ENCODE measurements at regions not wholly inside any gene's neighbourhood (a gene's known extent, or its start where the extent isn't known, plus 50 kb on each side); places are given as distances from the start of the nearest gene placed in this dataset.

DNA sequence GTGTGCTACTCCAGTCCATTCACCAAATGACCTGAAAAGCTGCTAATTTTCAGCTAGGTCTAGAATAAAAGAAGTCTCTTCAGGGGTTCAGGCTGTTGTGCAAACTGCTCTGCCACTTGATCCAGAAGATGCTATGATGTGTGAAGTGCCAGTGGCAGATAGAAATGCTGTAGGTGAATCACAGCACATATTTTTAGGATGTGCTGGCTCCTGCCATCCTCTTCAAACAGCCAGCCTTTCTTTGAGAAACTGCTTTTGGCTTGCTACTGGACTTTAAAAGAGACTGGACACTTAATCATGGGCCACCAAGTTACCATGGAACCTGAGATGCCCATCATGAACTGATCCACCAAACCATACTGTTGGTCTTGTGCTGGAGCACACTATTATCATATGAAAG lies 322.1 kb downstream of the EN1 start:
- Histone ChIP-seq H3K36me3 (ENCODE audit: insufficient read depth, low read length) (no peaks in the 10 kb centered on the region), H3K27me3 (ENCODE audit: insufficient read depth, low read length) (peaks cover 14% of the 10 kb centered on the region; the same call in 1 of the 2 replicates), H3K4me1 (ENCODE audit: control insufficient read depth, insufficient read depth, low read length, unreplicated experiment) (no peaks in the 10 kb centered on the region)

DNA sequence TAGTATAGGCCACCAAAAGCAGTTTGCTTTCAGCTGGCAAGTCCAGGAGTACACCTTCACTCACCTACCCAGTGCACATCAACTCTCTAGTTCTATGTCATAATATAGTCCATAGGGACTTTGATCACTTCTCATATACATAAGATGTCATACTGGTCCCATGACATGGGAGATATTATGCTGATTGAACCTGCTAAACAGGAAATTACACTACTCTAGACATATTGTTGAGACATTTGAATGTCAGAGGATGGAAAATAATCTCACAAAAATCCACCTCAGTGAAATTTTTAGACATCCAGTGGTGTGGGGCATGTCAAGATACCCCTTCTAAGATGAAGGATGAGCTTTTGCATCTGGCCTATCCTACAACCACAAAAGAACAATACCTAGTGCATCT lies 322.5 kb downstream of the EN1 start:
- H3K27ac ChIP-seq (ENCODE audit: low read depth, low read length), result no peak overlapping the region
- H2AFZ ChIP-seq (ENCODE audit: low read length, unreplicated experiment), result no peak overlapping the region
- no peaks in the 10 kb centered on the region for H3K79me2 ChIP-seq (ENCODE audit: control insufficient read depth, insufficient read depth, low read length, unreplicated experiment)
- H3K4me1 ChIP-seq (ENCODE audit: control insufficient read depth, insufficient read depth, low read length, unreplicated experiment), result no peaks in the 10 kb centered on the region
- H3K27me3 ChIP-seq (ENCODE audit: insufficient read depth, low read length), result peaks cover 14% of the 10 kb centered on the region; the same call in 1 of the 2 replicates
- H3K4me3 ChIP-seq (ENCODE audit: low read depth, low read length), result no peak overlapping the region
- H3K36me3 ChIP-seq (ENCODE audit: insufficient read depth, low read length), result no peaks in the 10 kb centered on the region

More for the DNA sequence above, 322.1 kb downstream of the EN1 start:
- H2AFZ ChIP-seq (ENCODE audit: low read length, unreplicated experiment), result no peak overlapping the region
- H3K4me3 ChIP-seq (ENCODE audit: low read depth, low read length), result no peak overlapping the region
- H3K79me2 ChIP-seq (ENCODE audit: control insufficient read depth, insufficient read depth, low read length, unreplicated experiment), result no peaks in the 10 kb centered on the region
- no peak overlapping the region for H3K27ac ChIP-seq (ENCODE audit: low read depth, low read length)

GRCh38 chr2:118523761-118524160 lies 323.7 kb downstream of the EN1 start:
- no peak overlapping the region for H3K4me3 ChIP-seq (ENCODE audit: low read depth, low read length)
- peaks cover 14% of the 10 kb centered on the region; the same call in 1 of the 2 replicates for H3K27me3 ChIP-seq (ENCODE audit: insufficient read depth, low read length)
- no peaks in the 10 kb centered on the region for H3K79me2 ChIP-seq (ENCODE audit: control insufficient read depth, insufficient read depth, low read length, unreplicated experiment)
- H3K36me3 ChIP-seq (ENCODE audit: insufficient read depth, low read length), result no peaks in the 10 kb centered on the region
- H3K4me1 ChIP-seq (ENCODE audit: control insufficient read depth, insufficient read depth, low read length, unreplicated experiment), result no peaks in the 10 kb centered on the region
- no peak overlapping the region for H2AFZ ChIP-seq (ENCODE audit: low read length, unreplicated experiment)
- H3K27ac ChIP-seq (ENCODE audit: low read depth, low read length), result no peak overlapping the region

DNA sequence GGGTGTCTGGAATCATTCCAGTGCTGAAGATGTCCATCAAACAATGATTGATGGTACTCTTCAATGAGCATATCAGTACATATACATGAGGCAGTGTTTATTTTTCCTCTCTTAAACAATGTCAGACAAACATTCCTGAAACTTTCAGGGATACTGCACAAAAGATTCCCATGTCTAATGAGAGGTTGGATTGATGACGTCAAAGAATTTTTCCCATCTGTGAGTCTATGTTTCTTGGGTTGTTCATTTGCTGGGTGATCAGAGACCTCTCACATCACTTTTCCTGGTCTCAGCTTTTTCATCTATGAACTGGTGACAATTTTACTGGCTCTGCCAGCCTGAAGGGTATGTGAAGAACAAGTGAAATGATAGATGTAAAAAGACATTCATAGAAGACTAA lies 325.5 kb downstream of the EN1 start:
- Histone ChIP-seq H3K27ac (ENCODE audit: low read depth, low read length) (no peak overlapping the region), H3K79me2 (ENCODE audit: control insufficient read depth, insufficient read depth, low read length, unreplicated experiment) (no peaks in the 10 kb centered on the region), H3K4me1 (ENCODE audit: control insufficient read depth, insufficient read depth, low read length, unreplicated experiment) (no peaks in the 10 kb centered on the region), H3K27me3 (ENCODE audit: insufficient read depth, low read length) (peaks cover 10% of the 10 kb centered on the region; the same call in 1 of the 2 replicates), H3K4me3 (ENCODE audit: low read depth, low read length) (no peak overlapping the region), H3K36me3 (ENCODE audit: insufficient read depth, low read length) (no peaks in the 10 kb centered on the region), H2AFZ (ENCODE audit: low read length, unreplicated experiment) (no peak overlapping the region)

GRCh38 chr2:118521272-118521671 lies 326.2 kb downstream of the EN1 start:
- no peaks in the 10 kb centered on the region for H3K79me2 ChIP-seq (ENCODE audit: control insufficient read depth, insufficient read depth, low read length, unreplicated experiment)
- peaks cover 10% of the 10 kb centered on the region; the same call in 1 of the 2 replicates for H3K27me3 ChIP-seq (ENCODE audit: insufficient read depth, low read length)
- H3K4me3 ChIP-seq (ENCODE audit: low read depth, low read length), result no peak overlapping the region
- H3K4me1 ChIP-seq (ENCODE audit: control insufficient read depth, insufficient read depth, low read length, unreplicated experiment), result no peaks in the 10 kb centered on the region
- no peaks in the 10 kb centered on the region for H3K36me3 ChIP-seq (ENCODE audit: insufficient read depth, low read length)
- H3K27ac ChIP-seq (ENCODE audit: low read depth, low read length), result no peak overlapping the region
- no peak overlapping the region for H2AFZ ChIP-seq (ENCODE audit: low read length, unreplicated experiment)

DNA sequence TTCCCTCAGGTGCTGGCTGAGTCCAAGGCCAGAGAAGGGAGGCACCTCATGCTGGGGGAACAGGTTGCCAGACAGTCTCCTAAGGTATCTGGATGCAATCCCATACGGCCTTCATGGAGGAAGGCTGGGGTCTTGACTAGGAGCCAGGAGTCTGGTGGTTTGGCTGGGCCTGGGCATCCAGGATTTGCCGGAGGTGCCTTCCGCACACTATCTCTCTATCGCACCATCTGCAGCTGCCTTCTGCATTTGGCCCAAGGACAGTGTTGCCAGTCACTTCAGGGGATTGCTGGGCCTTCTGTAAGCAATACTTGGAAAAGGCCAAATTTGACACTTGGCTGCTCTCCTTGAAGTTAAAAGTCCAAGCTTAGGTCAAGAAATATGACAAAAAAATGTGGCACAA lies 327.2 kb downstream of the EN1 start:
- no peaks in the 10 kb centered on the region for H3K4me1 ChIP-seq (ENCODE audit: control insufficient read depth, insufficient read depth, low read length, unreplicated experiment)
- H3K36me3 ChIP-seq (ENCODE audit: insufficient read depth, low read length), result no peaks in the 10 kb centered on the region
- H3K27me3 ChIP-seq (ENCODE audit: insufficient read depth, low read length), result peaks cover 4% of the 10 kb centered on the region; the same call in 1 of the 2 replicates
- H2AFZ ChIP-seq (ENCODE audit: low read length, unreplicated experiment), result no peak overlapping the region
- H3K79me2 ChIP-seq (ENCODE audit: control insufficient read depth, insufficient read depth, low read length, unreplicated experiment), result no peaks in the 10 kb centered on the region
- no peak overlapping the region for H3K27ac ChIP-seq (ENCODE audit: low read depth, low read length)
- no peak overlapping the region for H3K4me3 ChIP-seq (ENCODE audit: low read depth, low read length)

- no peaks in the 10 kb centered on the region for H3K79me2 ChIP-seq (ENCODE audit: control insufficient read depth, insufficient read depth, low read length, unreplicated experiment)
- H3K27ac ChIP-seq (ENCODE audit: low read depth, low read length), result no peak overlapping the region
- no peaks in the 10 kb centered on the region for H3K4me1 ChIP-seq (ENCODE audit: control insufficient read depth, insufficient read depth, low read length, unreplicated experiment)
- no peak overlapping the region for H3K4me3 ChIP-seq (ENCODE audit: low read depth, low read length)
- no peak overlapping the region for H2AFZ ChIP-seq (ENCODE audit: low read length, unreplicated experiment)
- no peaks in the 10 kb centered on the region for H3K36me3 ChIP-seq (ENCODE audit: insufficient read depth, low read length)
- peaks cover 7% of the 10 kb centered on the region; the same call in 1 of the 2 replicates for H3K27me3 ChIP-seq (ENCODE audit: insufficient read depth, low read length)
Observed at GRCh38 chr2:118519511-118519910, 327.9 kb downstream of the EN1 start.

- H3K27me3 ChIP-seq (ENCODE audit: insufficient read depth, low read length), result peaks cover 49% of the 10 kb centered on the region
- H3K36me3 ChIP-seq (ENCODE audit: insufficient read depth, low read length), result no peaks in the 10 kb centered on the region
- H3K4me3 ChIP-seq (ENCODE audit: low read depth, low read length), result no peak overlapping the region
- H3K4me1 ChIP-seq (ENCODE audit: control insufficient read depth, insufficient read depth, low read length, unreplicated experiment), result no peaks in the 10 kb centered on the region
- H2AFZ ChIP-seq (ENCODE audit: low read length, unreplicated experiment), result no peak overlapping the region
- H3K27ac ChIP-seq (ENCODE audit: low read depth, low read length), result no peak overlapping the region
- no peaks in the 10 kb centered on the region for H3K79me2 ChIP-seq (ENCODE audit: control insufficient read depth, insufficient read depth, low read length, unreplicated experiment)
Observed at GRCh38 chr2:118510807-118511206, 336.6 kb downstream of the EN1 start.

DNA sequence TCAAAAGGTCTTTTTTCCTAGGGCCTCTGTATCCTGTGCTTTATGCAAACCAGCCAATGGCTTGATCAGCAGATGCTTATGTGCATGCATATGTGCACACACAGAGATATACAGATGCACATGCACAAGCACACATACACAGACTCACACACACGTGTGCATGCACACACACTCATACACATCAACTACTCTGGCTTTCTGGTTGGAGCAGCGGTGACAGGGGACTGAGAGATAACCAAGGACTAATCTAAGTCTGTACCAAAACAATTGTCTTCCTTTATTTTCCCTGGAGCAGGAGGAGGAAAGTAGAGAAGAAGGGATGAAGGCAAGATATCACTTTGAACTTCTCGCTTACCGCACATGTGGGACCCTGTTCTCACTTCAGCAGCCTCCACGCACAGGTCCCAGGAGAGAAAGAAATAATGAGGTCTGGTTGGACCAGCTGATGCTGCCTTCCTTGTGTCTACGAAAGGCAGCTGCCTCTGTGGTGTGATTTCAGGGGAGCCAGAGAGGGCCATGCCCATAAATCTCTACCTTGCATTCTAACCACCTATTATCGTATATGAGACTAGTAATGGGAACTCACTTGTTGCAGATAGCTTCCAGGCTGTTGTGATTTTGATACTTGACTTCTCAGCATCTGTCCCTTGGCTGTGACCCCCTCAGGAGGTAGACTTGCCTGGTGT lies 338.0 kb downstream of the EN1 start:
- Histone ChIP-seq H3K4me1 (ENCODE audit: control insufficient read depth, insufficient read depth, low read length, unreplicated experiment) (no peaks in the 10 kb centered on the region), H3K36me3 (ENCODE audit: insufficient read depth, low read length) (no peaks in the 10 kb centered on the region), H3K79me2 (ENCODE audit: control insufficient read depth, insufficient read depth, low read length, unreplicated experiment) (no peaks in the 10 kb centered on the region), H3K4me3 (ENCODE audit: low read depth, low read length) (no peak overlapping the region), H2AFZ (ENCODE audit: low read length, unreplicated experiment) (no peak overlapping the region), H3K27me3 (ENCODE audit: insufficient read depth, low read length) (peaks cover 59% of the 10 kb centered on the region), H3K27ac (ENCODE audit: low read depth, low read length) (no peak overlapping the region)

- no peak overlapping the region for H3K27ac ChIP-seq (ENCODE audit: low read depth, low read length)
- no peak overlapping the region for H2AFZ ChIP-seq (ENCODE audit: low read length, unreplicated experiment)
- no peaks in the 10 kb centered on the region for H3K79me2 ChIP-seq (ENCODE audit: control insufficient read depth, insufficient read depth, low read length, unreplicated experiment)
- no peaks in the 10 kb centered on the region for H3K36me3 ChIP-seq (ENCODE audit: insufficient read depth, low read length)
- peaks cover 70% of the 10 kb centered on the region for H3K27me3 ChIP-seq (ENCODE audit: insufficient read depth, low read length)
- no peaks in the 10 kb centered on the region for H3K4me1 ChIP-seq (ENCODE audit: control insufficient read depth, insufficient read depth, low read length, unreplicated experiment)
- H3K4me3 ChIP-seq (ENCODE audit: low read depth, low read length), result no peak overlapping the region
Observed at GRCh38 chr2:118508282-118508681, 339.2 kb downstream of the EN1 start.

- H3K4me3 ChIP-seq (ENCODE audit: low read depth, low read length), result no peak overlapping the region
- H3K27ac ChIP-seq (ENCODE audit: low read depth, low read length), result no peak overlapping the region
- peaks cover 84% of the 10 kb centered on the region for H3K27me3 ChIP-seq (ENCODE audit: insufficient read depth, low read length)
Observed at GRCh38 chr2:118505436-118505835, 342.0 kb downstream of the EN1 start.

More at GRCh38 chr2:118505436-118505835, 342.0 kb downstream of the EN1 start:
- no peaks in the 10 kb centered on the region for H3K36me3 ChIP-seq (ENCODE audit: insufficient read depth, low read length)
- no peaks in the 10 kb centered on the region for H3K4me1 ChIP-seq (ENCODE audit: control insufficient read depth, insufficient read depth, low read length, unreplicated experiment)
- no peak overlapping the region for H2AFZ ChIP-seq (ENCODE audit: low read length, unreplicated experiment)
- H3K79me2 ChIP-seq (ENCODE audit: control insufficient read depth, insufficient read depth, low read length, unreplicated experiment), result no peaks in the 10 kb centered on the region

Measured in ACC112 (cell line).